ENCODE measurements at regions not wholly inside any gene's neighbourhood (a gene's known extent, or its start where the extent isn't known, plus 50 kb on each side); places are given as distances from the start of the nearest gene placed in this dataset.

- Mint-ChIP-seq H3K9me3 (no peaks in the 10 kb centered on the region), H3K36me3 (ENCODE audit: low read depth) (no peaks in the 10 kb centered on the region), H3K4me3 (no peak overlapping the region), H3K4me1 (ENCODE audit: low read depth) (no peaks in the 10 kb centered on the region), H3K27me3 (peaks cover 8% of the 10 kb centered on the region), H3K27ac (no peak overlapping the region)
These were observed 101.1 kb upstream of the MYO16 start for GRCh38 chr13:108528303-108528702.

GRCh38 chr13:108533842-108534241, 95.6 kb upstream of the MYO16 start:
- H3K27me3 Mint-ChIP-seq = peaks cover 22% of the 10 kb centered on the region

GRCh38 chr13:108534728-108535127, 94.7 kb upstream of the MYO16 start:
- Mint-ChIP-seq H3K9me3 (peaks cover 5% of the 10 kb centered on the region), H3K27ac (no peak overlapping the region), H3K4me1 (ENCODE audit: low read depth) (no peaks in the 10 kb centered on the region), H3K4me3 (no peak overlapping the region), H3K36me3 (ENCODE audit: low read depth) (no peaks in the 10 kb centered on the region), H3K27me3 (peaks cover 20% of the 10 kb centered on the region)

More at GRCh38 chr13:108533842-108534241, 95.6 kb upstream of the MYO16 start:
- Mint-ChIP-seq H3K4me1 (ENCODE audit: low read depth) (no peaks in the 10 kb centered on the region), H3K9me3 (peaks cover 5% of the 10 kb centered on the region), H3K4me3 (no peak overlapping the region), H3K36me3 (ENCODE audit: low read depth) (no peaks in the 10 kb centered on the region), H3K27ac (no peak overlapping the region)

- Mint-ChIP-seq H3K36me3 (ENCODE audit: low read depth) (no peaks in the 10 kb centered on the region), H3K4me1 (ENCODE audit: low read depth) (no peaks in the 10 kb centered on the region), H3K27me3 (peaks cover 3% of the 10 kb centered on the region), H3K9me3 (peaks cover 3% of the 10 kb centered on the region), H3K4me3 (no peak overlapping the region), H3K27ac (no peak overlapping the region)
These were observed 79.5 kb upstream of the MYO16 start for GRCh38 chr13:108549934-108550333.

- H3K9me3 Mint-ChIP-seq = peaks cover under 1% of the 10 kb centered on the region
- no peaks in the 10 kb centered on the region for H3K36me3 Mint-ChIP-seq (ENCODE audit: low read depth)
- no peak overlapping the region for H3K4me3 Mint-ChIP-seq
- H3K4me1 Mint-ChIP-seq (ENCODE audit: low read depth) = no peaks in the 10 kb centered on the region
- H3K27ac Mint-ChIP-seq = no peak overlapping the region
- H3K27me3 Mint-ChIP-seq = peaks cover under 1% of the 10 kb centered on the region
These were observed 77.7 kb upstream of the MYO16 start for GRCh38 chr13:108551674-108552073.

GRCh38 chr13:108558489-108558888, 70.9 kb upstream of the MYO16 start:
- Mint-ChIP-seq H3K4me3 (no peak overlapping the region), H3K9me3 (no peaks in the 10 kb centered on the region), H3K27ac (no peak overlapping the region), H3K4me1 (ENCODE audit: low read depth) (no peaks in the 10 kb centered on the region), H3K27me3 (no peaks in the 10 kb centered on the region), H3K36me3 (ENCODE audit: low read depth) (no peaks in the 10 kb centered on the region)

GRCh38 chr13:108560093-108560492, 69.3 kb upstream of the MYO16 start:
- H3K27me3 Mint-ChIP-seq = no peaks in the 10 kb centered on the region
- no peak overlapping the region for H3K4me3 Mint-ChIP-seq
- no peaks in the 10 kb centered on the region for H3K9me3 Mint-ChIP-seq
- H3K36me3 Mint-ChIP-seq (ENCODE audit: low read depth) = no peaks in the 10 kb centered on the region
- H3K27ac Mint-ChIP-seq = no peak overlapping the region
- H3K4me1 Mint-ChIP-seq (ENCODE audit: low read depth) = no peaks in the 10 kb centered on the region

GRCh38 chr13:108561149-108561548, 68.3 kb upstream of the MYO16 start:
- Mint-ChIP-seq H3K27me3 (no peaks in the 10 kb centered on the region), H3K27ac (no peak overlapping the region), H3K4me3 (no peak overlapping the region), H3K4me1 (ENCODE audit: low read depth) (no peaks in the 10 kb centered on the region), H3K9me3 (no peaks in the 10 kb centered on the region), H3K36me3 (ENCODE audit: low read depth) (no peaks in the 10 kb centered on the region)

GRCh38 chr13:108566413-108567170, 62.8 kb upstream of the MYO16 start:
- Mint-ChIP-seq H3K27me3 (peaks cover 10% of the 10 kb centered on the region), H3K36me3 (ENCODE audit: low read depth) (no peaks in the 10 kb centered on the region), H3K4me3 (no peak overlapping the region), H3K4me1 (ENCODE audit: low read depth) (no peaks in the 10 kb centered on the region), H3K27ac (no peak overlapping the region), H3K9me3 (no peaks in the 10 kb centered on the region)

GRCh38 chr13:108572782-108573211, 56.6 kb upstream of the MYO16 start:
- no peaks in the 10 kb centered on the region for H3K36me3 Mint-ChIP-seq (ENCODE audit: low read depth)
- no peaks in the 10 kb centered on the region for H3K9me3 Mint-ChIP-seq
- H3K4me1 Mint-ChIP-seq (ENCODE audit: low read depth) = no peaks in the 10 kb centered on the region
- no peak overlapping the region for H3K27ac Mint-ChIP-seq
- H3K4me3 Mint-ChIP-seq = no peak overlapping the region
- peaks cover 6% of the 10 kb centered on the region for H3K27me3 Mint-ChIP-seq

- no peak overlapping the region for H3K4me3 Mint-ChIP-seq
- no peak overlapping the region for H3K27ac Mint-ChIP-seq
- peaks cover 6% of the 10 kb centered on the region for H3K27me3 Mint-ChIP-seq
- H3K4me1 Mint-ChIP-seq (ENCODE audit: low read depth) = no peaks in the 10 kb centered on the region
- no peaks in the 10 kb centered on the region for H3K36me3 Mint-ChIP-seq (ENCODE audit: low read depth)
- H3K9me3 Mint-ChIP-seq = no peaks in the 10 kb centered on the region
These were observed 56.0 kb upstream of the MYO16 start for GRCh38 chr13:108573455-108573854.

DNA sequence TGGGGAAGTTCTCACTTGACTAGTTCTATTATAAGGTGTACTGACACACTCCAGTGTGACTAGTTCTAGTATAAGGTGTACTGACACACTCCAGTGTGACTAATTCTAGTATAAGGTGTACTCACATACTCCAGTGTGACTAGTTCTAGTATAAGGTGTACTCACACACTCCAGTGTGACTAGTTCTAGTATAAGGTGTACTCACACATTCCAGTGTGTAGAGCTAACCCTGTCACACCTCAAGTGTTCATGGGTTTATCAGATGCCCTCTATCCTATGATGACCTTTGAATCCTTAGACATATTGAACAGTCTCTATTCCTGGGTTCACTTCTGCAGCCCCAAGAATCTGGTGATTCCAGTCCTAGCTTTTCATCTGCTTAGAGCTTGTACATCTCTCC, 54.6 kb upstream of the MYO16 start:
- no peaks in the 10 kb centered on the region for H3K36me3 Mint-ChIP-seq (ENCODE audit: low read depth)
- no peaks in the 10 kb centered on the region for H3K4me1 Mint-ChIP-seq (ENCODE audit: low read depth)
- no peak overlapping the region for H3K27ac Mint-ChIP-seq
- no peak overlapping the region for H3K4me3 Mint-ChIP-seq
- peaks cover 6% of the 10 kb centered on the region for H3K27me3 Mint-ChIP-seq
- no peaks in the 10 kb centered on the region for H3K9me3 Mint-ChIP-seq

DNA sequence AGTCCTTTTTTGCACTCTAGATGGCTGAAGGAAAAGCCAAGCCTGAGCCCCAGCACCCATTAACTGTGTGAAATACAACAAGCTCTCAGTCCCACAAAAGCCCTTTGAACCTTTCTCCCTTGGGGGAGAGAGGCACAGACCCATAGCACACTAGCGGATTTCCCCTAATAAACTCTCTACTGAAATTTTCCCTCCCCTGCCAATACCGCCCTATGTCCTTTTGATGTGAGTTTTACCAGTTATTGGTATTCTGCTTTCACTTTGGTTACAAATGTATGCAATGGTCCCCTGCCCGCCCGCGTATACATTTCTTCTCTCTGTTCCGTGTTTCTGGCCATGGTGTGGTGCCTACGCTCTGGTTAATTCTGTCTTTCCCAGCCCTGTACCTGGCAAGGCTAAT, 54.0 kb upstream of the MYO16 start:
- Mint-ChIP-seq H3K4me1 (ENCODE audit: low read depth) (no peaks in the 10 kb centered on the region), H3K27me3 (peaks cover 1% of the 10 kb centered on the region), H3K27ac (no peak overlapping the region), H3K9me3 (no peaks in the 10 kb centered on the region), H3K36me3 (ENCODE audit: low read depth) (no peaks in the 10 kb centered on the region), H3K4me3 (no peak overlapping the region)
